HG02610 (cell line): ENCODE measurements at regions not wholly inside any gene's neighbourhood (a gene's known extent, or its start where the extent isn't known, plus 50 kb on each side); places are given as distances from the start of the nearest gene placed in this dataset.

Experiments
- ATAC-seq: cut with Tn5 transposase; IDR thresholded peaks from one replicate; pipeline ENCODE4 v1.9.1; 2021; ENCODE audit warnings: mild to moderate bottlenecking, moderate library complexity; ENCODE audit not compliant: unreplicated experiment

DNA sequence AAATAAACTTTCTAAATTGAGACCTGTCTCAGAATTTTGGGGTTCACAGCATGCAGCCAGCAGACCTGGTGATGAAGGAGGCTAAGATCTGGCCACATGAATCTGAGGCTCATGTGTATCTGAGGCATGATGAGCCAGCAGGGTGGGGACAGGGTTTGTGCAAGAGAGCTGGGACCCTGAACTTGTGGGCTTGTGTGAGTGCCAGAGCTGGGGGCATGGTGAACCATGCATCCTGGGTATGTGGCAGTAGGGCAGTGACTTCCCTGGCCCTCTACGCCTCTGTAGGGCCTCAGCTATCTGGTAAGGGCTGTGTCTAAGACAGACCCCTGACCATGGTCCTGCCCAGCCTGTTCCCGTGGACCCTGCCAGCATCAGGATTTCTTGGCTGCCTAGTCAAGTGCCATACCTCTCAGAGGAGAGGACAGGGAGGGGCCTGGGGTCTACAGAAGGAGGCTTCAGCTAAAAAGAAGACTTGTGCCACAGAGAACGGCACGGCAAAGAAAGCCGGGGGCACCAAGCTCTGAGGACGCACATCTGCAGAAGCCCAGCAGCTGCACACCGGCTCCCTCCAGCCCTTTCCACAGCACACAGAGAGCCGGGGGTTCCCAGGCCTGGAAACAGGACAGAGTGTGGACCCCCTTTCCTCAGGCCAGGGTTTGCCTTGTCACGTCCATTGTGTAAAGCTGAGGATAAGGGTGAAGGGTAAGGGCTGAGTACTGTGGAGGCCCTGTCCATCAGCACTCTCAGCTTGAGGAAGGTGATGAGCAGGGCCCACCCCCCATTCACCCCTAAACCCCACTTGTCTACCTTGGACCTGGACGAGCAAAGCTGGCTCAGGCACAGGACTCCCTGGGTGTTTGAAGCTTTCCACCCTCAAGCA lies 130.1 kb downstream of the MRPL36 start:
- ATAC-seq = no peak

DNA sequence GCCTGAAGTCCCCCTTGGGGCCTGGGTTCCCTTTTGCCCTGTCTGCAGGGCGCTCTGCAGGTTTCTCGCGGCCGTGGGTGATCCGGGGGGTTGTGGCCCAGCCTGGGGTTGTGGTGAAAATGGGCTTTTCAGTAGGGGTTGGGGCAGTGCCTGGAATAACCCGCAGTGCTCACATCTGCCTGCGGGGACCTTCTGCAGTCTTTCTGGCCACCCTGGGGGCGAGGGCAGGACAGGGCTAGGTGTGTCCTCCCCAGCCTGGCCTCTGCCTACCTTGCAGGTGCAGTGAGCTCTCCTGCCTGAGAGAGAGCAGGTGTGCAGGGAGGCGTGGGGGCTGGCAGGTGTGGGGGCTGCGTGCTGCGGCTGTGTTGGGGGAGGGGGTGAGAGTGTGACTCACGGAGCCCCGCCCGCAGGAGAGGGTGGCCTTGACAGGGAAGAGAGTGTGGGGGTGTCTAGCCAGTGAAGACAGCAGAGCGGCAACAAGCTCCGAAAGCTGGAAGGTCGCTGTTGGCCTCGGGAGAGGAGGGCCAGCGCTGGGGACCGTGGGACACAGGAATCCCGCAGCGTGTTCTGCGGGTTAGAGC lies 131.4 kb downstream of the MRPL36 start:
- no peak for ATAC-seq

DNA sequence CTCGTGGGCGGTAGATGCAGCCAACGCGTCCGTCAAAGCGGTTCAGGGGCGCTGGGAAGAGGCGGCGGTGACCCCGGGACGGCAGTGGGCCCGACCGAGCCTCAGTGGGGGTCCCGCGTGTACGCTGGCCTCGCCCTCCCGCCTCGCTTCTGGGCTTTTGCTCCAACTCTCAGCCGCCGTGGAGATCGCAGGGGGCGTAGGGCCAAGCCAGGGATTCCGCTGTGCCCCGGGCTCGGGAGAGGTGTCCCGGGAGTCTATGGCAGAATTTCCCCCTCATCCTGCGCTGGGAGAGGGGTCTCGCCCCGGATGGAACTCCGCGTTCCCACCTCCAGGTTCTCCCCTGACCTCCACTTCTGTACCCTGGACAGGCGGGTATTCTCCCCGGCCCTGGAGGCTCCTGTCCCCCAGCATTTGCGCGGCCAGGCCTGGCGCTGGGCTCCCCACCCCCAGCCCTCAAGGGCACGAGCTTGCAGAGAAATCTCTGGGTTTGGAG lies 131.9 kb downstream of the MRPL36 start:
- ATAC-seq = no peak

- no peak for ATAC-seq
Observed at GRCh38 chr5:1666812-1667588, 132.6 kb downstream of the MRPL36 start.

DNA sequence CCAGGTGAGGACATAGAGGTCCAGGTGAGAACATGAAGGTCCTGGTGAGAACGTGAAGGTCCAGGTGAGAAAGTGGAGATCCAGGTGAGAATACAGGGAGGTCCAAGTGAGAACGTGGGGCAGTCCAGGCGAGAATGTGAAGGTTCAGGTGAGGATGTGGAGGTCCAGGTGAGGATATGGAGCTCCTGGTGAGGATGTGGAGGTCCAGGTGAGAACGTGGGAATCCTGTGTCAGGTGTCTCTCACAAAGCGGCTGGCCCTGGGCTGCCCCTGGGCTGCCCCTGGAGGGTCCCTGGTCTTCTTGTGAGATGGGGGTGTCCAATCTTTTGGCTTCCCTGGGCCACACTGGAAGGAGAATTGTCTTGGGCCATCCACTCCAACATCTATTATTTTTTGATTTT lies 133.4 kb downstream of the MRPL36 start:
- ATAC-seq = no peak

DNA sequence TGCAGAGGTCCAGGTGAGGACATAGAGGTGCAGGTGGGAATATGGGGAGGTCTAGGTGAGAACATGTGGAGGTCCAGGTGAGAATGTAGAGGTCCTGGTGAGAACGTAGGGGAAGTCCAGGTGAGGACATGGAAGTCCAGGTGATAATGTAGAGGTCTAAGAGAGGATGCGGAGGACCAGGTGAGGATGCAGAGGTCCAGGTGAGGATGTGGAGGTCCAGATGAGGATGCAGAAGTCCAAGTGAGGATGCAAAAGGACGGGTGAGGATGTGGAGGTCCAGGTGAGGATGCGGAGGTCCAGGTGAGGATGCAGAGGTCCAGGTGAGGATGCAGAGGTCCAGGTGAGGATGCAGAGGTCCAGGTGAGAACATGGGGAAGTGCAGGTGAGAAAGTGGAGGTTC lies 133.8 kb downstream of the MRPL36 start:
- no peak for ATAC-seq

- no peak for ATAC-seq
Observed at GRCh38 chr5:1665231-1665630, 134.4 kb downstream of the MRPL36 start.

- ATAC-seq = no peak
Observed at GRCh38 chr5:1663186-1663585, 136.5 kb downstream of the MRPL36 start.

GRCh38 chr5:1662559-1663085 lies 137.0 kb downstream of the MRPL36 start:
- no peak for ATAC-seq

- no peak for ATAC-seq
Observed at GRCh38 chr5:1661831-1662558, 137.6 kb downstream of the MRPL36 start.

DNA sequence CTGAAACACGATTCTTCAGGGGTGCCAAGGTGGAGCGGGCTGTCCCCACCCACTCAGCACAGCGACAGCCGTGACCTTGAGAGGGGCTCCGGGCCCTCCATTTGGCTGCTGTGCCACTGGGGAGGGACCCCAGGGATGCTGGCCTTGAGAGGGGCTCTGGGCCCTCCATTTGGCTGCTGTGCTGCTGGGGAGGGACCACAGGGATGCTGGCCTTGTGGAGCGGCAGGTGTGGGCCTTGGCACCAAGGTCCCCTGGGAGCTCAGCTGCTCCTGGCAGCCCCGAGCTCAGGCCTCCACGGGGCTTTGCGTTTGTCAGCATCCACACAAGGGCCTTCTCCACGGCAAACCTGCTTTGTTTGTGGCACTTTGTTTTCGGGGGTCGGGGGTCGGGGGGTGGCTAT lies 137.6 kb upstream of the LPCAT1 start:
- no peak for ATAC-seq

DNA sequence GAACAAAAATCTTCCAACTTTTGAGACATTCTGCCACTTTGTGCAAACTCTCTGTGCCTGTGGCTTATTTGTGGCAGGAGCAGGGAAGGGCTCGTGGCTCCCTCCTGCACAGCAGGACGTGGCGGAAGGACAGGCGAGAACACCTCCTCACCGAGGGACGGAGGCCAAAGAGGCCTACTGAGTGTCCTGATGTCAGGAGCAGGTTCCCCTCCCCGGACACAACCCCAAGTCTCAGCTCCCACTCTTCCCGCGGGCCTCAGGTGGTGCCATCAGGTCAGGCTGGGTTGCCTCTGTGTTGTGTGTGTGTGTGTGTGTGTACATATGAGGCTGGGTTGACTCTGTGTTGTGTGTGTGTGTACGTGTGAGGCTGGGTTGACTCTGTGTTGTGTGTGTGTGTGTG lies 136.8 kb upstream of the LPCAT1 start:
- no peak for ATAC-seq

GRCh38 chr5:1660001-1660400 lies 136.2 kb upstream of the LPCAT1 start:
- no peak for ATAC-seq

- ATAC-seq = no peak
Observed at GRCh38 chr5:1659100-1659981, 135.6 kb upstream of the LPCAT1 start.

DNA sequence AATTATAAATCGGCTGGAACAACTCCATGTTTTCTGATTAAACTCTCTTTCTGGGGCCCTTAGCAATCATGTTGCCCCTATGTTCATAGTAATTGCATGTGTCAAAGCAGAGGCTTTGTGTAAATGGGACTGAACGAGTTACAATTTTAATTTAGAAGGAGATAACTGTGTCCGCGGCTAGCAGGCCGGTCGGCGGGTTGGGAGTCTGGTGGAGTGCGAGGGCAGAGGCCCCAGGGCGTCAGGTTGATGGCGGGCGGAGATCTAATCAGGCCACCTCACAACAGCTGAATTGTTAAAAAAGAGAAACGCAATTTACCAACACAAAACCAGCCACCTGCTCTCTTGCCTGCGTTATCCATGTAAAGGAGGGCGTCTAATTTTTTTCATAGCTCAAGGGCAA lies 134.9 kb upstream of the LPCAT1 start:
- ATAC-seq = no peak

DNA sequence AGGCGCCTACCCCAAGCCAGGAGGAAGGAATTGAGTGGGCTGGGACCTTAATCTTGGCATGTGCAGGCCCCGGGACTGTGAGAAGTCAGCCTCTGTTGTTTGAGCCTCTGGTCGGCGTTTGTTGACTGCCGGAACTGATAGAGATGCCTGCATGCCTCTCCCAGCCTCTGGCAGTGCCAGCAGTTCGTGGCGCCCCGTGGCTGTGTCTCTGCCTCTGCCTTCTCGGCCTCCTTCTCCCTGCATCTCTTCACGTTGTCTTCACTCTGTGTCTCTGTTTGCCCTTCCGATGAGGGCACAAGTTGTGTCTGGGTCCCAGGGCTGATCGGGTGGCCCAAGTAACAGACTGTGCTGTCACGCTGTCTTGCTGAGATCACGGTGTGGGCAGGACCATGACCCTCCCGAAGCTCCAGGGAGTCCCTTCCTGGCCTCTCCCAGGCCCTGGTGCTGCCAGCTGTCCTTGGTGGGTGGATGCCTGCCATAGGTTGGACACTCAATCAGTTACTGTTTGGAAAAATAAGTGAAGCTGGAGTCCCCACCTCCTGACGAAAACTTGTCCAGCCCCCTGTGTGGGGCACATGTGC lies 133.5 kb upstream of the LPCAT1 start:
- ATAC-seq = no peak

- ATAC-seq = no peak
Observed at GRCh38 chr5:1656271-1656975, 132.7 kb upstream of the LPCAT1 start.

GRCh38 chr5:1655496-1656270 lies 131.9 kb upstream of the LPCAT1 start:
- no peak for ATAC-seq
